Endothelial cell (in vitro differentiated cells): ENCODE measurements at regions not wholly inside any gene's neighbourhood (a gene's known extent, or its start where the extent isn't known, plus 50 kb on each side); places are given as distances from the start of the nearest gene placed in this dataset.

Experiments
- DNase-seq: peaks from one replicate; pipeline ENCODE4 v3.0.0; 2021; ENCODE audit warnings: low spot score
- H3K27ac Mint-ChIP-seq: one replicate; pipeline ENCODE4 v1.8.0; 2021; ENCODE audit warnings: mixed read lengths, inconsistent platforms; ENCODE audit not compliant: unreplicated experiment
- H3K27me3 Mint-ChIP-seq: one replicate; pipeline ENCODE4 v1.8.0; 2021; ENCODE audit warnings: mild to moderate bottlenecking, moderate library complexity, mixed read lengths, inconsistent platforms; ENCODE audit not compliant: unreplicated experiment
- H3K36me3 Mint-ChIP-seq: one replicate; pipeline ENCODE4 v1.8.0; 2021; ENCODE audit warnings: mild to moderate bottlenecking, low read depth, mixed read lengths, inconsistent platforms; ENCODE audit not compliant: unreplicated experiment
- H3K4me1 Mint-ChIP-seq: one replicate; pipeline ENCODE4 v1.8.0; 2021; ENCODE audit warnings: mild to moderate bottlenecking, mixed read lengths, inconsistent platforms; ENCODE audit not compliant: unreplicated experiment
- H3K4me3 Mint-ChIP-seq: one replicate; pipeline ENCODE4 v1.8.0; 2021; ENCODE audit warnings: mild to moderate bottlenecking, mixed read lengths, inconsistent platforms; ENCODE audit not compliant: unreplicated experiment
- H3K9me3 Mint-ChIP-seq: one replicate; pipeline ENCODE4 v1.8.0; 2021; ENCODE audit warnings: mixed read lengths, inconsistent platforms; ENCODE audit not compliant: unreplicated experiment
- CTCF ChIP-seq: fragments of 200-600 bp; sonication (generic); IDR thresholded peaks from one replicate; pipeline ENCODE4 v1.5.0; 2021; ENCODE audit warnings: antibody characterized with exemption; ENCODE audit not compliant: unreplicated experiment

GRCh38 chr15:38647683-38648082 lies 83.1 kb upstream of the RASGRP1 start:
- no peak overlapping the region for H3K27ac Mint-ChIP-seq
- H3K9me3 Mint-ChIP-seq: no peaks in the 10 kb centered on the region
- no peaks in the 10 kb centered on the region for H3K36me3 Mint-ChIP-seq
- H3K4me3 Mint-ChIP-seq: no peak overlapping the region
- H3K4me1 Mint-ChIP-seq: no peaks in the 10 kb centered on the region
- TF ChIP-seq CTCF: no peak
- no peak for DNase-seq
- H3K27me3 Mint-ChIP-seq: no peaks in the 10 kb centered on the region

DNA sequence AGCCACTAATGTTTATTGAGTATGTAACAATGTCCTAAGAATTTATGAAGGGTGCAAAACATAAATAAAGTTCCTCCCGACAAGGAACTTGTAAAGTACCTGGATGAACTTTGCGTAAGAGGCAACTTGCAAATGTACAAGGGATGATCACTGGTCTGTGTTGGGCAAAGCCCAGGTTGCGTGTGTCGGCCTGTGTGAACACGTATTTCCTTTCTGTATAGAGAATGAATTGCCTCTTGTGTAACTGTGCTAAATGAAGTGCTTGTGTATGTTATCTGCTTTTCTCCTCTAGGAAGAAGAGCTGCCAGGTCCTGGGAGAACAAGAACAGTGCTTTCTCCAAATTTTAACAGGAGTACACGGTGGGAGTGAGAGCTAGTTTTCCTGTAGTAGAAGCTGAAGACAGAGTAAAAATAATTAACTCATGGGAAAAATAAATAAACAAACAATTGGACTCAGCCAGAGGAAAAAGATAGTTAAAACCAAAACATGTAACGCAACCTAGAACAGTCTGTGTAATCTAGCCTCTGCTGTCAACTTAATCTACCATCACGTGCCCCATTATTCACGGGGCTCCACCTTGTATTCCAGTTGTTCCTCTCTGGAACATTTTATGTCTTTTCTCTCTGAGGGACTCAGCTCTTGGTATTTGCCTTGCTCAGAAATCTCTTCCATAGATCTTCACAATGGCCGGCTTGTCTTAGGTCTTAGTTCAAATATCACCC lies 83.7 kb upstream of the RASGRP1 start:
- Mint-ChIP-seq H3K9me3 (no peaks in the 10 kb centered on the region), H3K27ac (no peak overlapping the region), H3K4me1 (no peaks in the 10 kb centered on the region), H3K27me3 (no peaks in the 10 kb centered on the region), H3K36me3 (no peaks in the 10 kb centered on the region), H3K4me3 (no peak overlapping the region)
- TF ChIP-seq CTCF: no peak
- no peak for DNase-seq

GRCh38 chr15:38650384-38650783 lies 85.8 kb upstream of the RASGRP1 start:
- no peaks in the 10 kb centered on the region for H3K36me3 Mint-ChIP-seq
- no peak overlapping the region for H3K27ac Mint-ChIP-seq
- H3K4me1 Mint-ChIP-seq: no peaks in the 10 kb centered on the region
- no peak for DNase-seq
- H3K27me3 Mint-ChIP-seq: no peaks in the 10 kb centered on the region
- H3K4me3 Mint-ChIP-seq: no peak overlapping the region
- TF ChIP-seq CTCF: no peak
- H3K9me3 Mint-ChIP-seq: no peaks in the 10 kb centered on the region

GRCh38 chr15:38650936-38651327 lies 86.3 kb upstream of the RASGRP1 start:
- H3K9me3 Mint-ChIP-seq: no peaks in the 10 kb centered on the region
- no peaks in the 10 kb centered on the region for H3K36me3 Mint-ChIP-seq
- no peaks in the 10 kb centered on the region for H3K27me3 Mint-ChIP-seq
- no peak for DNase-seq
- TF ChIP-seq CTCF: no peak
- no peaks in the 10 kb centered on the region for H3K4me1 Mint-ChIP-seq
- no peak overlapping the region for H3K27ac Mint-ChIP-seq
- no peak overlapping the region for H3K4me3 Mint-ChIP-seq

GRCh38 chr15:38651328-38652038 lies 86.9 kb upstream of the RASGRP1 start:
- no peak for TF ChIP-seq CTCF
- Mint-ChIP-seq H3K27ac (no peak overlapping the region), H3K4me3 (no peak overlapping the region), H3K9me3 (no peaks in the 10 kb centered on the region), H3K36me3 (no peaks in the 10 kb centered on the region), H3K27me3 (no peaks in the 10 kb centered on the region), H3K4me1 (no peaks in the 10 kb centered on the region)
- no peak for DNase-seq
